ENCODE measurements at regions not wholly inside any gene's neighbourhood (a gene's known extent, or its start where the extent isn't known, plus 50 kb on each side); places are given as distances from the start of the nearest gene placed in this dataset.

- TF ChIP-seq CREB3L1 (IDR thresholded peaks at IDR 0.05; ENCODE audit: borderline replicate concordance, low read depth): no peak
- TF ChIP-seq MCM7 (IDR thresholded peaks at IDR 0.05): no peak
- TF ChIP-seq TRIM25 (IDR thresholded peaks at IDR 0.05; ENCODE audit: borderline replicate concordance): no peak
- TF ChIP-seq STAT5A (IDR thresholded peaks at IDR 0.05; ENCODE audit: borderline replicate concordance, low read length): peak; percentile 44; the same call in 1 of the 2 replicates
- no peak for TF ChIP-seq SRSF9 (IDR thresholded peaks at IDR 0.05; ENCODE audit: borderline replicate concordance, low read depth, low read length)
- no peak for TF ChIP-seq CGGBP1 (CRISPR knock-in tag; IDR thresholded peaks at IDR 0.05)
- no peak for TF ChIP-seq NFIC (IDR thresholded peaks at IDR 0.05)
- TF ChIP-seq KDM5B (IDR thresholded peaks at IDR 0.05; ENCODE audit: insufficient replicate concordance, low read depth, low read length): no peak
- no peak for TF ChIP-seq NUFIP1 (IDR thresholded peaks at IDR 0.05; ENCODE audit: partially characterized antibody)
- TF ChIP-seq SUPT5H (IDR thresholded peaks at IDR 0.05): no peak
- no peak for TF ChIP-seq SIN3B (IDR thresholded peaks at IDR 0.05; ENCODE audit: low read depth)
- no peak for TF ChIP-seq TCF7L2 (IDR thresholded peaks at IDR 0.05; ENCODE audit: low read depth, low read length)
- TF ChIP-seq HLTF (IDR thresholded peaks at IDR 0.05): no peak
- no peak for TF ChIP-seq SRF (CRISPR knock-in tag; IDR thresholded peaks at IDR 0.05)
- TF ChIP-seq MECOM (CRISPR knock-in tag; IDR thresholded peaks at IDR 0.05): no peak
- no peak for TF ChIP-seq NCOA4 (IDR thresholded peaks at IDR 0.05; ENCODE audit: partially characterized antibody)
- no peak for TF ChIP-seq POLR2B (IDR thresholded peaks at IDR 0.05; ENCODE audit: low read depth, partially characterized antibody)
- TF ChIP-seq ZNF224 (CRISPR knock-in tag; IDR thresholded peaks at IDR 0.05): no peak
- 0 out of 2 replicates have a peak, but pooled peaks have one; percentile 17 for TF ChIP-seq ZNF584 (CRISPR knock-in tag; IDR thresholded peaks at IDR 0.05; ENCODE audit: low read depth)
- no peak for TF ChIP-seq ATF6 (CRISPR knock-in tag; IDR thresholded peaks at IDR 0.05)
- no peak for TF ChIP-seq SFPQ (IDR thresholded peaks at IDR 0.05; ENCODE audit: low read depth, low read length)
Measured at GRCh38 chr1:212234431-212235395, 50.5 kb upstream of the PPP2R5A start (continued).
